Activated T-cell treated with anti-CD3 and anti-CD28 coated beads, Interleukin-2, amount 50 U/mL, for 72 hours (primary cell): ENCODE measurements at regions not wholly inside any gene's neighbourhood (a gene's known extent, or its start where the extent isn't known, plus 50 kb on each side); places are given as distances from the start of the nearest gene placed in this dataset.

Experiments used
- ATAC-seq, 2 donors: fragments of 150-1000 bp; cut with Tn5 transposase; replicated peaks in 1 of 2; 2 replicates each; pipeline ENCODE4 v1.10.0; 2021; ENCODE audit warnings: moderate library complexity in 2 of 2, mild to moderate bottlenecking in 1 of 2
- DNase-seq, 2 donors: peaks; one replicate each; pipeline ENCODE4 v3.0.0; 2021 to 2022; ENCODE audit warnings: mixed read lengths in 1 of 2
- H3K27ac Mint-ChIP-seq: one replicate; pipeline ENCODE4 v1.8.0; 2022; ENCODE audit warnings: mild to moderate bottlenecking, moderate library complexity, mixed read lengths
- H3K27me3 Mint-ChIP-seq: one replicate; pipeline ENCODE4 v1.8.0; 2022; ENCODE audit warnings: low read depth, mixed read lengths
- H3K36me3 Mint-ChIP-seq, 2 donors: one replicate each; pipeline ENCODE4 v1.8.0; 2022; ENCODE audit warnings: mixed read lengths in 2 of 2, mild to moderate bottlenecking in 1 of 2; ENCODE audit not compliant: insufficient read depth in 2 of 2
- H3K4me1 Mint-ChIP-seq: one replicate; pipeline ENCODE4 v1.8.0; 2022; ENCODE audit warnings: low read depth, mixed read lengths
- H3K4me3 Mint-ChIP-seq, 2 donors: one replicate each; pipeline ENCODE4 v1.8.0; 2022; ENCODE audit warnings: mild to moderate bottlenecking in 2 of 2, mixed read lengths in 2 of 2, moderate library complexity in 2 of 2
- H3K9me3 Mint-ChIP-seq, 2 donors: one replicate each; pipeline ENCODE4 v1.8.0; 2022; ENCODE audit warnings: mixed read lengths in 2 of 2

DNA sequence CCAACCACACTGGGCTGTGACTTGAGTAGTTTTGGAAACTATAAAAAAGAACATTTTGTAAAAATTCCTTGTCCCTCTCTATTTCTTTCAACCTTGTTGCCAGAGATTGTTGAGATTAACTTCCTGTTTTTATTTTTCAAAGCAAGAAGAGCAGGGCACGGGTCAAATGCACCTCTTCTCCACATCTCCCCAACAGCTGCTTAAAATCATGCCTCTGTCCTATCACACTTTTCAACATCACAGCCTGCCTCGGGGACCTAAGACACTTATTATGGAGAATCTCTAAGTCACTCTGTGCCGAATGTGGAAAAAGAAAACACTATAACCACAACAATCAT, 280.3 kb upstream of the TNC start:
- Mint-ChIP-seq H3K4me3 (no peak overlapping the region), H3K4me1 (no peaks in the 10 kb centered on the region), H3K27me3 (no peaks in the 10 kb centered on the region), H3K9me3 (peaks cover 0 to 2% of the 10 kb centered on the region in 2 donors), H3K36me3 (no peaks in the 10 kb centered on the region), H3K27ac (no peak overlapping the region)
- DNase-seq (no peak), ATAC-seq (no peak)

DNA sequence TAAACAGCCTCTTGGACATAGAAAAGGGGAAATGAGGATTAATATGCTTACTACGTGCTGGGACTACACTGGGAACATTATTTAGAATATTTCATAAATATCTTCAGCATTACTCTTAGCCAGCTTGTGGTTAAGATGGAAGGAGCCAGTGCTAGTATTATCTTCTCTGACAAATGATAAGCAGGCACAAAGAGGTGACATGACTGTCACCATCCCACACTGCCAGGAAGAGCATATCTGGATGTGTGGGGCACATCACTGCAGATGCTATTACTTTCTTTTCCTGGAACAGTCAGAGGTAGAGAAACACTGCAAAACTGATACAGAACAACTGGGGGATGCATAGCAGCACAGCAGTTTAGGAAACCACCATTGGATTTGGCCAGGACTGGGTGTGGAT, 281.0 kb upstream of the TNC start:
- Mint-ChIP-seq H3K4me3 (no peak overlapping the region), H3K27ac (no peak overlapping the region), H3K4me1 (no peaks in the 10 kb centered on the region), H3K36me3 (no peaks in the 10 kb centered on the region), H3K27me3 (no peaks in the 10 kb centered on the region), H3K9me3 (peaks cover 0 to 2% of the 10 kb centered on the region in 2 donors)
- ATAC-seq (no peak), DNase-seq (no peak)

GRCh38 chr9:115400796-115401195, 282.8 kb upstream of the TNC start:
- no peak overlapping the region for H3K27ac Mint-ChIP-seq

DNA sequence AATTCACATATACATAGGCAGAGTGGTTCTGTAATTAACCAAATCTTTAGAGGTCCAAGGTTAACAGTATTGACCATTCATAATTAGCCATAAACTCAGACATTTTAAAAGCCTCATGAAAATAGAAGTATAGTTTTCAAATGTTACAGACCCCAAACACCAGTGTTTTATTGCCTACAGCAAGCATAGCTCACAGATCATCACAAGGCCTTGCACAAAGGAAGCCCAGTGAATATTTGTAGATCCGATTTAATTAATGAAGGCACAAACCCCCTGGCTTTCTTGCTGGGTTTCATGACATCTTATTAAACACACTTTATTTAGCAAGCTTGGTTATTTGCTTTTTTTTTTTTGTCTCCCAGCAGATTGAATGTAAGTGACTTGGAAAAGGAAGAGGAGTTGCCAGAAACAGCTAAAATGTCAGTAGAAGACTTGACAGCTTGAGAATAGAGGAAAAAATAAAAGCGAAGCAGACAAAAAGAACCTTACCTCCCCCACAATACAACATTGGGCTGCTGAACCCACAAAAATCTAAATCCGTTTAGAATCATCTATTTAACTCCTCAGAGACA, 283.9 kb upstream of the TNC start:
- peaks cover 8% of the 10 kb centered on the region for H3K27me3 Mint-ChIP-seq
- no peaks in the 10 kb centered on the region for H3K4me1 Mint-ChIP-seq
- H3K27ac Mint-ChIP-seq: no peak overlapping the region
- no peaks in the 10 kb centered on the region for H3K36me3 Mint-ChIP-seq
- no peak overlapping the region for H3K4me3 Mint-ChIP-seq
- DNase-seq (no peak), ATAC-seq (no peak)
- H3K9me3 Mint-ChIP-seq: peaks cover 0 to 2% of the 10 kb centered on the region in 2 donors

More at GRCh38 chr9:115400796-115401195, 282.8 kb upstream of the TNC start:
- Mint-ChIP-seq H3K36me3 (no peaks in the 10 kb centered on the region), H3K27me3 (no peaks in the 10 kb centered on the region), H3K4me3 (no peak overlapping the region), H3K4me1 (no peaks in the 10 kb centered on the region), H3K9me3 (peaks cover 0 to 2% of the 10 kb centered on the region in 2 donors)
- no peak for DNase-seq
- ATAC-seq: no peak

- Mint-ChIP-seq H3K9me3 (peaks cover under 1 to 2% of the 10 kb centered on the region in 2 donors), H3K27ac (no peak overlapping the region), H3K4me1 (no peaks in the 10 kb centered on the region), H3K27me3 (peaks cover 12% of the 10 kb centered on the region), H3K4me3 (no peak overlapping the region), H3K36me3 (no peaks in the 10 kb centered on the region)
- DNase-seq (no peak), ATAC-seq (no peak)
Observed at GRCh38 chr9:115403753-115404152, 285.8 kb upstream of the TNC start.

DNA sequence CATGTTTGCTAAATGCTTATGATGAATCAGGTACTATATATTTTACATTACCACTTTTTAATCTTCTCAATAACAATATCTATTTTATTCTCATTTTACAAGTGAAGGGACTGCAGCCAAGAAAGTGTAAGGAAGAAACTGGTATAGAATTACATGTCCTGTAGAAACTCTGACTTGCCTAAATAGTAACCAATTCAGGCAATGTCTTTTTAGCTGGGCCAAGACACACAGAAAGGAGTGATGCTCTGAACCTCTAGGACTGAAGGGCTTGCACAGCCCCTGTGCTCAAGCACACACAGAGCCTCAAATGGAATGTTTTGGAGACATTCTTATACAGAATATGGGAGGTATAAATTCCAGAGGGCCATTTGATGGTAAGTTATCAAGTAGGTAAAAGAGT, 286.4 kb upstream of the TNC start:
- DNase-seq (no peak), ATAC-seq (no peak)
- Mint-ChIP-seq H3K4me1 (no peaks in the 10 kb centered on the region), H3K27me3 (peaks cover 18% of the 10 kb centered on the region), H3K36me3 (no peaks in the 10 kb centered on the region), H3K4me3 (no peak overlapping the region), H3K9me3 (peaks cover 2 to 5% of the 10 kb centered on the region in 2 donors), H3K27ac (no peak overlapping the region)

DNA sequence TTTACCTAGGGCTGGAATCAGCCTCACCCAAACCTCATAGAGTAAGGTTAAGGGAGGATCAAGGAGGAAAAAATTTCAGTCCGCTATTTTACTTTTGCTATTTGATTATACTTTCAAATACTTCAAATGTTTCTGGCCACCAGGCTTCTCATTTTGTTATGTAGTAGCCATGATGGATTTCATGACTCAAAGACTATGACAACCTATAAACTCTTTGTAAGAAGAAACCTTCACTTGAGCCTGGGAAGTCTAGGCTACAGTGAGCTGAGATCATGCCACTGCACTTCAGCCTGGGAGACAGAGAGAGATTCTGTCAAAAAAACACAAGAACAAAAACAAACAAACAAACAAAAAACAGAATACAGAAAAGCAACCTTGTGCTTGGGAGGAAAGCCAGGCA, 293.6 kb upstream of the TNC start:
- ATAC-seq (no peak), DNase-seq (no peak)
- H3K4me3 Mint-ChIP-seq: no peak overlapping the region
- peaks cover 0 to 9% of the 10 kb centered on the region in 2 donors for H3K9me3 Mint-ChIP-seq
- H3K27me3 Mint-ChIP-seq: peaks cover 32% of the 10 kb centered on the region
- no peaks in the 10 kb centered on the region for H3K4me1 Mint-ChIP-seq
- H3K36me3 Mint-ChIP-seq: no peaks in the 10 kb centered on the region
- no peak overlapping the region for H3K27ac Mint-ChIP-seq

DNA sequence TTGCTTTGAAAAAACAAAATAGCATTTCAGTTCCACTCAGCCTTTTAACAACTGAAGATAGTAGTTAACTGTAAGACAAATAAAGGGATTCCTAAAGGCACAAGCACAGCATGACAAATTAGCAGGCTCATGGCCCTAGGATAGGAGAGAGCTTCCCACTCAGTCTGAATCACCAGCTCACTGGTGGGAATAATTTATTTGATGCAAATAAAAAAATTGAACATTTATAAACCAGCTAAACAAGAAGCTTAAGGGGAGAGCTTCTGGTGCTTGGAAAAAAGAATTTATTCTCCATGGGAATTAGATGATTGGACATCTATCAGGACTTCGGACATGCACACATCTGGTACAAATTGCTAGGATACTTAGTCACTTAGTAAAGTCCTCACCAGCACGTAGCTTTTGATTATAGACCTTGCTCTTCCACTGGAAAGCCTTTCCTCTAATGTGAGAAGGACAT, 294.1 kb upstream of the TNC start:
- Mint-ChIP-seq H3K27ac (no peak overlapping the region), H3K27me3 (peaks cover 31% of the 10 kb centered on the region), H3K9me3 (peaks cover 0 to 9% of the 10 kb centered on the region in 2 donors), H3K36me3 (no peaks in the 10 kb centered on the region), H3K4me1 (no peaks in the 10 kb centered on the region), H3K4me3 (no peak overlapping the region)
- DNase-seq (no peak), ATAC-seq (no peak)

DNA sequence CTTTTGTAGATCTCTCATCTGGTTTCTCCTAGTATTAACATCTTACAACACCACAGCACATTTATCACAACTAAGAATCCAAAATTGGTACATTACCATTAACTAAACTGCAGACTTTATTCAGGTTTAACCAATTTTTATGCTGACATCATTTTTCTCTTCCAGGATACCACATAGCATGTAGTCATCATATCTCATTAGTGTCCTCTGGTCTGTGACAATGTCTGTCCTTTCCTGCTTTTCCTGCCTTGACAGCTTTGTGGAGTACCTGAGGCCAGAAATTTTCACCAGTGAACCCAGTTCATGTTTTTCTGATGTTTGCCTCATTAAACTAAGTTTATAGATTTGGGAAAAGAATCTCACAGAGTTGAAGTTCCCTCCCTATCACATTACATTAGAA, 294.7 kb upstream of the TNC start:
- H3K4me1 Mint-ChIP-seq: no peaks in the 10 kb centered on the region
- no peak overlapping the region for H3K4me3 Mint-ChIP-seq
- no peak for DNase-seq
- H3K27ac Mint-ChIP-seq: no peak overlapping the region
- no peaks in the 10 kb centered on the region for H3K36me3 Mint-ChIP-seq
- ATAC-seq: no peak
- H3K27me3 Mint-ChIP-seq: peaks cover 31% of the 10 kb centered on the region
- peaks cover 0 to 9% of the 10 kb centered on the region in 2 donors for H3K9me3 Mint-ChIP-seq

- Mint-ChIP-seq H3K4me3 (no peak overlapping the region), H3K27me3 (peaks cover 31% of the 10 kb centered on the region), H3K9me3 (peaks cover 0 to 9% of the 10 kb centered on the region in 2 donors), H3K27ac (no peak overlapping the region), H3K36me3 (no peaks in the 10 kb centered on the region), H3K4me1 (no peaks in the 10 kb centered on the region)
- no peak for DNase-seq
- no peak for ATAC-seq
Observed at GRCh38 chr9:115413304-115413703, 295.3 kb upstream of the TNC start.

DNA sequence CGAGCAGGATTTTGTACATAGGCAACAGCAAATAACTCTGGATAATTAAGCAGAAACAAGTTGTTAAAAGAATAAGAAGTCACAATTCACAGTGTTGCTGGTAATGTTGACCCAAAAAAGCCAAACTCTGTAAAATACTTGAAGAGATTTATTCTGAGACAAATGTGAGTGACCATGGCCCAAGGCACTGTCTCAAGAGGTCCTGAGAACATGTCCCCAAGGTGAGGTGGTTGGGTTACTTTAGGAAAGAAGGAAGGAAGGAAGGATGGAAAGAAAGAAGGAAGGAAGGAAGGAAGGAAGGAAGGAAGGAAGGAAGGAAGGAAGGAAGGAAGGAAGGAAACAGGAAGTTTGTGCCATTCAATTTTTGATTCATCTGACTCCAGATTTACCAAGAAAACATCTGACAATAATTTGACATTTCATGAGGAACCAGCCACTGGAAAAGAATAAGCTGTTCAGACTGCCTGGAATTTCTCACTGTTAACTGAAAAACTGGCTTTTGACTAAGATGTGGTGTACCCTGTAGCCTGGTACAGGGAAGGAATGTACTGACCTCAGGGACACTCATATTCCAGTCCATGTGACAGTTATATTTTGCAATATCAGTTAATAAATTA, 295.9 kb upstream of the TNC start:
- peaks cover 0 to 7% of the 10 kb centered on the region in 2 donors for H3K9me3 Mint-ChIP-seq
- H3K27me3 Mint-ChIP-seq: peaks cover 25% of the 10 kb centered on the region
- no peaks in the 10 kb centered on the region for H3K36me3 Mint-ChIP-seq
- DNase-seq (no peak), ATAC-seq (no peak)
- no peak overlapping the region for H3K27ac Mint-ChIP-seq
- H3K4me1 Mint-ChIP-seq: no peaks in the 10 kb centered on the region
- H3K4me3 Mint-ChIP-seq: no peak overlapping the region

DNA sequence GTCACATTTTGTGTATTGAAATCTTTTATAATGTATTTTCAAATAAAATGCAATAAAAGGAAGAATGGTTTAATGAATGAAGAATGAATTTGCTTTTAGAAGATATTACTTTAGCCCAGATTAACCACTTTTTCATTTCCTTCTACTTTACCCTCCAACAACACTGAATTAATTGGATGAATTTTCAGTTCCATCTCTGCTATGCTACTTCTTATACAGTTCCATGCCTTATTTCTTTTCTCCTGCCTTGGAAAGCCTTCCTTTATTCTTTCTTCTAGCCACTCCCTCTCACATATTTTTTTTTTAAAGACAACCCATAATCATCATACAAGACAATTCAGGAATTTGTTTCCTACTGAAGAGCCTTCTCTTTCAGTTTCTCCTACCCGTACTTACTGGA, 296.6 kb upstream of the TNC start:
- Mint-ChIP-seq H3K36me3 (no peaks in the 10 kb centered on the region), H3K4me1 (no peaks in the 10 kb centered on the region), H3K4me3 (no peak overlapping the region), H3K9me3 (peaks cover 4% of the 10 kb centered on the region in 2 donors), H3K27me3 (peaks cover 18% of the 10 kb centered on the region), H3K27ac (no peak overlapping the region)
- DNase-seq: no peak
- no peak for ATAC-seq

DNA sequence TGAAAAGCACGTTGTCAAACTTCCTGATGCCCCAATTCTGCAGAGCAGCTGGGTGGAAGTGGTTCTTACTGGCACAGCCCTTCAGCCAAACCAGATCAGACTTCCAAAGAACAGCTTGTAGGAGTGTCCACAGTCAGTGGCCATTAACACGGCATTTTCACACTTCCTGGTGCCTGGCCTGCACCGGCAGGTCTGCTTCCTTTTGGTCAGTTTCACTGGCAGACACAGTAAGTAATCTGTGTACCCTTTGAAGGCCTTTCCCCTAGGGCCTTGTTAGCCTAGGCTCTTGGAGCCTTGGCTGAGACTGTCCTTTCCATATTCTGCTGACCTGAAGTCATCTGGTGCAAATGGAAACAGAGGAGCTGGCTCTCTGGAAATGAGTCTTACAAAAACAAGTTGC, 297.5 kb upstream of the TNC start:
- Mint-ChIP-seq H3K4me3 (no peak overlapping the region), H3K27me3 (peaks cover 15% of the 10 kb centered on the region), H3K36me3 (no peaks in the 10 kb centered on the region), H3K4me1 (no peaks in the 10 kb centered on the region), H3K9me3 (peaks cover 2 to 4% of the 10 kb centered on the region in 2 donors), H3K27ac (no peak overlapping the region)
- no peak for DNase-seq
- no peak for ATAC-seq

DNA sequence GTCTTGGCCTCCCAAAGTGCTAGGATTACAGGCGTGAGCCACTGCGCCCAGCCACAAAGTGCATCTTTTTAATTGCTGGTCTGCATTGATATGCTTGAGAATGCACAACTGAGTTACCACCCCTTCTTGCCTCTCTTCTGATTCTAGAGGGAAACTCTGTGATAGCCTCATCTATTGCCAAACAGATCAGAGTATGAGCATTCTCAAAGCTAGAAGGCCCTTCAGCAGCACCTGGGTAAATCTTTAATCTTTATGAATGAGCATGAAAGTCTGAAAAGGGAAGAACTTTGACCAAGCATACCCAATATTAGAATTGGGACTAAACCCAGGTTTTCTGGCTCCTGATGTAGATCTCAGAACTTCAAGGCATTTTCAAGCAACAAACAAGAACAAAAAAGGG, 298.3 kb upstream of the TNC start:
- Mint-ChIP-seq H3K36me3 (no peaks in the 10 kb centered on the region), H3K27ac (no peak overlapping the region), H3K9me3 (peaks cover 2 to 4% of the 10 kb centered on the region in 2 donors), H3K4me1 (no peaks in the 10 kb centered on the region), H3K4me3 (no peak overlapping the region), H3K27me3 (peaks cover 12% of the 10 kb centered on the region)
- DNase-seq: no peak
- no peak for ATAC-seq
